ENCODE measurements at regions not wholly inside any gene's neighbourhood (a gene's known extent, or its start where the extent isn't known, plus 50 kb on each side); places are given as distances from the start of the nearest gene placed in this dataset.

GRCh38 chr9:75709698-75710097 is 180.8 kb upstream of the PCSK5 start:
- no peak for DNase-seq
- Histone ChIP-seq H3K4me3 (no peak overlapping the region), H3K36me3 (no peaks in the 10 kb centered on the region), H3K4me1 (peaks cover 20% of the 10 kb centered on the region), H3K27ac (replicated peaks) (no peak overlapping the region), H3K27me3 (ENCODE audit: low read depth) (no peaks in the 10 kb centered on the region), H3K9me3 (replicated peaks) (peaks cover 19% of the 10 kb centered on the region)
- intact Hi-C loops (cut with micrococcal nuclease) = no loop called here
- TF ChIP-seq CTCF (IDR thresholded peaks at IDR 0.05; ENCODE audit: borderline replicate concordance) = no peak

GRCh38 chr9:75712700-75713099 is 177.8 kb upstream of the PCSK5 start:
- Histone ChIP-seq H3K27me3 (ENCODE audit: low read depth) (no peaks in the 10 kb centered on the region), H3K9me3 (replicated peaks) (no peaks in the 10 kb centered on the region), H3K4me3 (no peak overlapping the region), H3K36me3 (no peaks in the 10 kb centered on the region), H3K4me1 (peaks cover 20% of the 10 kb centered on the region), H3K27ac (replicated peaks) (peak overlapping the region; percentile 75)
- intact Hi-C loops (cut with micrococcal nuclease) = no loop called here
- no peak for TF ChIP-seq CTCF (IDR thresholded peaks at IDR 0.05; ENCODE audit: borderline replicate concordance)
- DNase-seq = no peak

- Histone ChIP-seq H3K36me3 (no peaks in the 10 kb centered on the region), H3K4me3 (no peak overlapping the region), H3K27me3 (ENCODE audit: low read depth) (no peaks in the 10 kb centered on the region), H3K9me3 (replicated peaks) (no peaks in the 10 kb centered on the region), H3K27ac (replicated peaks) (peak overlapping the region; percentile 75), H3K4me1 (peaks cover 20% of the 10 kb centered on the region)
- TF ChIP-seq CTCF (IDR thresholded peaks at IDR 0.05; ENCODE audit: borderline replicate concordance) = no peak
- intact Hi-C loops (cut with micrococcal nuclease) = no loop called here
- DNase-seq = no peak
Measured at GRCh38 chr9:75713335-75713734, 177.1 kb upstream of the PCSK5 start.

- intact Hi-C loops (cut with micrococcal nuclease) = no loop called here
- no peak overlapping the region for H3K4me3 ChIP-seq
Measured at GRCh38 chr9:75715360-75715759, 175.1 kb upstream of the PCSK5 start.

GRCh38 chr9:75718677-75719076 is 171.8 kb upstream of the PCSK5 start:
- Histone ChIP-seq H3K4me3 (no peak overlapping the region), H3K36me3 (no peaks in the 10 kb centered on the region), H3K27ac (replicated peaks) (no peak overlapping the region), H3K27me3 (ENCODE audit: low read depth) (no peaks in the 10 kb centered on the region), H3K9me3 (replicated peaks) (no peaks in the 10 kb centered on the region), H3K4me1 (peaks cover 5% of the 10 kb centered on the region)
- DNase-seq = no peak
- intact Hi-C loops (cut with micrococcal nuclease) = no loop called here
- no peak for TF ChIP-seq CTCF (IDR thresholded peaks at IDR 0.05; ENCODE audit: borderline replicate concordance)

More at GRCh38 chr9:75715360-75715759, 175.1 kb upstream of the PCSK5 start:
- DNase-seq = no peak
- no peaks in the 10 kb centered on the region for H3K9me3 ChIP-seq (replicated peaks)
- TF ChIP-seq CTCF (IDR thresholded peaks at IDR 0.05; ENCODE audit: borderline replicate concordance) = no peak
- peaks cover 20% of the 10 kb centered on the region for H3K4me1 ChIP-seq
- H3K27me3 ChIP-seq (ENCODE audit: low read depth) = no peaks in the 10 kb centered on the region
- no peak overlapping the region for H3K27ac ChIP-seq (replicated peaks)
- no peaks in the 10 kb centered on the region for H3K36me3 ChIP-seq

GRCh38 chr9:75728391-75728790 is 162.1 kb upstream of the PCSK5 start:
- intact Hi-C loops (cut with micrococcal nuclease) = no loop called here
- no peak for TF ChIP-seq CTCF (IDR thresholded peaks at IDR 0.05; ENCODE audit: borderline replicate concordance)
- peaks cover 25% of the 10 kb centered on the region for H3K4me1 ChIP-seq

More at GRCh38 chr9:75728391-75728790, 162.1 kb upstream of the PCSK5 start:
- Histone ChIP-seq H3K36me3 (no peaks in the 10 kb centered on the region), H3K9me3 (replicated peaks) (no peaks in the 10 kb centered on the region), H3K27me3 (ENCODE audit: low read depth) (no peaks in the 10 kb centered on the region), H3K27ac (replicated peaks) (no peak overlapping the region), H3K4me3 (no peak overlapping the region)
- DNase-seq = no peak

Measured in left ventricle myocardium inferior (tissue), 1 donor.